COLO668 (cell line): ENCODE measurements at regions not wholly inside any gene's neighbourhood (a gene's known extent, or its start where the extent isn't known, plus 50 kb on each side); places are given as distances from the start of the nearest gene placed in this dataset.
"Not testable (repeated sequence)": the region's sequence is repeated elsewhere in the genome, so short reads cannot be mapped to it uniquely, and the experiment has no call there.

Experiments
- DNase-seq: peaks from one replicate; lab custom pipeline; 2025; ENCODE audit not compliant: unreplicated experiment; lab: John Stamatoyannopoulos, UW

GRCh38 chr13:50226515-50227155 lies 211.4 kb downstream of the KCNRG start:
- no peak for DNase-seq

GRCh38 chr13:50227361-50227760 lies 212.1 kb downstream of the KCNRG start:
- no peak for DNase-seq

GRCh38 chr13:50228527-50228926 lies 213.3 kb downstream of the KCNRG start:
- DNase-seq = no peak

GRCh38 chr13:50229960-50230661 lies 214.9 kb downstream of the KCNRG start:
- no peak for DNase-seq

- no peak for DNase-seq
Measured at GRCh38 chr13:50230662-50230978, 215.4 kb downstream of the KCNRG start.

GRCh38 chr13:50233574-50233973 lies 218.3 kb downstream of the KCNRG start:
- not testable (repeated sequence) for DNase-seq

GRCh38 chr13:50235604-50236342 lies 220.5 kb downstream of the KCNRG start:
- no peak for DNase-seq

- DNase-seq = no peak
Measured at GRCh38 chr13:50236898-50237318, 221.7 kb downstream of the KCNRG start.

- no peak for DNase-seq
Measured at GRCh38 chr13:50238922-50239321, 223.7 kb downstream of the KCNRG start.

GRCh38 chr13:50241479-50241878 lies 226.2 kb downstream of the KCNRG start:
- no peak for DNase-seq

- no peak for DNase-seq
Measured at GRCh38 chr13:50243931-50244330, 228.7 kb downstream of the KCNRG start.

GRCh38 chr13:50244355-50244712 lies 229.1 kb downstream of the KCNRG start:
- no peak for DNase-seq

- DNase-seq = peak; percentile 75
Measured at GRCh38 chr13:50244713-50245574, 229.7 kb downstream of the KCNRG start.

- DNase-seq = no peak
Measured at GRCh38 chr13:50247223-50247622, 232.0 kb downstream of the KCNRG start.

- DNase-seq = no peak
Measured at GRCh38 chr13:50248516-50249143, 233.4 kb downstream of the KCNRG start.

- DNase-seq = no peak
Measured at GRCh38 chr13:50249144-50249521, 233.9 kb downstream of the KCNRG start.

- no peak for DNase-seq
Measured at GRCh38 chr13:50250401-50250800, 235.2 kb downstream of the KCNRG start.

- no peak for DNase-seq
Measured at GRCh38 chr13:50255639-50256038, 240.4 kb downstream of the KCNRG start.

- not testable (repeated sequence) for DNase-seq
Measured at GRCh38 chr13:50256536-50257321, 241.5 kb downstream of the KCNRG start.

- DNase-seq = no peak
Measured at GRCh38 chr13:50257646-50258045, 242.4 kb downstream of the KCNRG start.
